Kidney (tissue), 13 donors: ENCODE measurements at regions not wholly inside any gene's neighbourhood (a gene's known extent, or its start where the extent isn't known, plus 50 kb on each side); places are given as distances from the start of the nearest gene placed in this dataset.
"Not testable (repeated sequence)": the region's sequence is repeated elsewhere in the genome, so short reads cannot be mapped to it uniquely, and the experiment has no call there.

Source experiments
- DNase-seq, 5 donors: peaks; one replicate each; pipeline ENCODE4 v3.0.0-alpha.2; 2013 to 2020
- FAIRE-seq: peaks from 2 replicates; lab custom pipeline; 2012; peaks lifted over from hg19 to GRCh38; lab: Jason Lieb, UNC
- H3K27ac ChIP-seq, 2 donors: one replicate each; pipeline ENCODE4 v1.7.0; 2013; ENCODE audit warnings: low read depth in 2 of 2, low read length in 2 of 2, inconsistent platforms in 1 of 2
- H3K27me3 ChIP-seq: one replicate; pipeline ENCODE4 v1.7.1; 2013; ENCODE audit warnings: low read length, inconsistent platforms; ENCODE audit not compliant: control insufficient read depth, insufficient read depth
- H3K36me3 ChIP-seq, 3 donors: one replicate each; pipeline versions ENCODE4 v1.7.0 to v1.7.1; 2013; ENCODE audit warnings: low read length in 3 of 3, control low read depth in 1 of 3, inconsistent platforms in 1 of 3; ENCODE audit not compliant: insufficient read depth in 3 of 3, control insufficient read depth in 2 of 3
- H3K4me1 ChIP-seq, 3 donors: one replicate each; pipeline versions ENCODE4 v1.7.0 to v1.7.1; 2013; ENCODE audit warnings: low read length in 3 of 3, inconsistent platforms in 1 of 3, low read depth in 1 of 3; ENCODE audit not compliant: control insufficient read depth in 2 of 3, insufficient read depth in 2 of 3
- H3K4me3 ChIP-seq, 3 donors: one replicate each; pipeline versions ENCODE4 v1.7.0 to v1.8.1; 2013; ENCODE audit warnings: low read length in 3 of 3, control low read depth in 1 of 3, inconsistent platforms in 1 of 3
- H3K9ac ChIP-seq, 3 donors: one replicate each; pipeline versions ENCODE4 v1.7.0 to v1.7.1; 2013; ENCODE audit warnings: low read length in 3 of 3, control low read depth in 1 of 3, inconsistent platforms in 1 of 3
- H3K9me3 ChIP-seq, 3 donors: one replicate each; pipeline versions ENCODE4 v1.7.0 to v1.7.1; 2013; ENCODE audit warnings: low read length in 3 of 3, control low read depth in 1 of 3, inconsistent platforms in 1 of 3; ENCODE audit not compliant: control insufficient read depth in 2 of 3, insufficient read depth in 1 of 3
- intact Hi-C: fragments of 100-400 bp; cut with DNase I; formaldehyde crosslinking; loops from one replicate; pipeline ENCODE4 v1.11.1; 2022
- TF ChIP-seq, protein P1 (sequence below): IDR thresholded peaks from 3 replicates; pipeline ENCODE4 v1.5.1; 2012; ENCODE audit warnings: mild to moderate bottlenecking, moderate library complexity, borderline replicate concordance; ENCODE audit not compliant: insufficient read depth; ENCODE audit errors: extremely low read depth
- donor health status: control.
- donor health status: control.
- donor health status: control.
- donor health status: control.
- donor health status: control.
- donor health status: DM: yes; HTN: yes; CAD: no.
- donor health status: Normal renal cell carcinoma (clear cell type).

GRCh38 chrX:733961-734360 lies 103.4 kb downstream of the SHOX start:
- no peaks in the 10 kb centered on the region for H3K27me3 ChIP-seq
- FAIRE-seq (no peak), DNase-seq (no peak)
- no peak overlapping the region for H3K9ac ChIP-seq
- TF ChIP-seq, protein P1, sequence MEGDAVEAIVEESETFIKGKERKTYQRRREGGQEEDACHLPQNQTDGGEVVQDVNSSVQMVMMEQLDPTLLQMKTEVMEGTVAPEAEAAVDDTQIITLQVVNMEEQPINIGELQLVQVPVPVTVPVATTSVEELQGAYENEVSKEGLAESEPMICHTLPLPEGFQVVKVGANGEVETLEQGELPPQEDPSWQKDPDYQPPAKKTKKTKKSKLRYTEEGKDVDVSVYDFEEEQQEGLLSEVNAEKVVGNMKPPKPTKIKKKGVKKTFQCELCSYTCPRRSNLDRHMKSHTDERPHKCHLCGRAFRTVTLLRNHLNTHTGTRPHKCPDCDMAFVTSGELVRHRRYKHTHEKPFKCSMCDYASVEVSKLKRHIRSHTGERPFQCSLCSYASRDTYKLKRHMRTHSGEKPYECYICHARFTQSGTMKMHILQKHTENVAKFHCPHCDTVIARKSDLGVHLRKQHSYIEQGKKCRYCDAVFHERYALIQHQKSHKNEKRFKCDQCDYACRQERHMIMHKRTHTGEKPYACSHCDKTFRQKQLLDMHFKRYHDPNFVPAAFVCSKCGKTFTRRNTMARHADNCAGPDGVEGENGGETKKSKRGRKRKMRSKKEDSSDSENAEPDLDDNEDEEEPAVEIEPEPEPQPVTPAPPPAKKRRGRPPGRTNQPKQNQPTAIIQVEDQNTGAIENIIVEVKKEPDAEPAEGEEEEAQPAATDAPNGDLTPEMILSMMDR: no peak
- peaks cover 0 to 4% (median 0%) of the 10 kb centered on the region in 3 donors for H3K9me3 ChIP-seq
- no peaks in the 10 kb centered on the region for H3K36me3 ChIP-seq
- H3K27ac ChIP-seq: no peak overlapping the region
- intact Hi-C loops: no loop called here
- H3K4me3 ChIP-seq: no peak overlapping the region
- peaks cover 0 to 2% (median 0%) of the 10 kb centered on the region in 3 donors for H3K4me1 ChIP-seq

DNA sequence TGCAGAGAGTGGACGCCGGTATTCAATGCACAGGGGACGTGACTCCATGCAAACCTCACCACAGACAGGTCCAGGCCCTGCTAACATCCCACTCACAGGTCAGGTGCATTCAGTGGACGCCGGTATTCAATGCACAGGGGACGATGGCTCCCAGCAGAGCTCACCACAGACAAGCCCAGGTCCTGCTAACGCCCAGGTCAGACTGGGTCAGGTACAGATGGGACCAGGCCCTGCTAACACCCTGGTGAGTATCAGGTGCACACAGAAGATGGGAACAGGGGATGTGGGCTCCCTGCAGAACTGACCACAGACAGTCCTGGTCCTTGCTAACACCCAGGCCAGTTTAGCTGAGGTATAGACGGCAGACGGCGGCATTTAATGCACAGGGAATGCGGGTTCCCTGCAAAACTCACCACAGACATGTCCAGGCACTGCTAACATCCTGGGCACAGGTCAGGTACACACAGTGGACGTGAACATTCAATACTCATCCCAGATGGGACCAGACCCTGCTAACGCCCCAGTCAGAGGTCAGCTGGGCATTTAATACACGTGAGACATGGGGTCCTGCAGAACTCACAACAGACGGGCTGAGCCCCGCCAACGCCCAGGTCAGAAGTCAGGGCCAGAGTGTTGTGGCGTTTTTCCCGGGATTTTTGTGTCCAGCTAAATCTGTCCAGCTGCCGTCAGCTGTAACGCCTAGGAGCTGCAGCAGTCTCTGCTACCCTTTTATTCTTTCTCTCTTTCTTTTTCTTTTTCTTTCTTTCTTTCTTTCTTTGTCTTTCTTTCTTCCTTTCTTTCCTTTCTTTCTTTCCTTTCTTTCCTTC lies 99.2 kb downstream of the SHOX start:
- TF ChIP-seq, protein P1: no peak
- Histone ChIP-seq H3K4me3 (no peak overlapping the region), H3K27ac (no peak overlapping the region), H3K9me3 (no peaks in the 10 kb centered on the region), H3K4me1 (no peaks in the 10 kb centered on the region), H3K36me3 (no peaks in the 10 kb centered on the region), H3K9ac (no peak overlapping the region), H3K27me3 (no peaks in the 10 kb centered on the region)
- intact Hi-C loops: no loop called here
- FAIRE-seq (no peak), DNase-seq (no peak)

GRCh38 chrX:729101-729500 lies 98.5 kb downstream of the SHOX start:
- H3K9me3 ChIP-seq, DNase-seq, H3K4me3 ChIP-seq, H3K27ac ChIP-seq, FAIRE-seq, H3K4me1 ChIP-seq, H3K27me3 ChIP-seq, intact Hi-C loops, H3K36me3 ChIP-seq, H3K9ac ChIP-seq: not testable (repeated sequence)

DNA sequence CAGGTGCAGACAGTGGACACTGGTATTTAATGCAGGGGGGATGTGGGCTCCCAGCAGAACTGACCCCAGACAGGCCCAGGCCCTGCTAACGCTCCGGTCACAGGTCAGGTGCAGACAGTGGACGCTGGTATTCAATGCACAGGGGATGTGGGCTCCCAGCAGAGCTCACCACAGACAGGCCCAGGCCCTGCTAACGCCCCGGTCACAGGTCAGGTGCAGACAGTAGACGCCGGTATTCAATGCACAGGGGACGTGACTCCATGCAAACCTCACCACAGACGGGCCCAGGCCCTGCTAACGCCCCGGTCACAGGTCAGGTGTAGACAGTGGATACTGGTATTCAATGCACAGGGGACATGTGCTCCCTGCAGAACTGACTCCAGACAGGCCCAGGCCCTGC lies 98.0 kb downstream of the SHOX start:
- H3K27me3 ChIP-seq, intact Hi-C loops, H3K4me1 ChIP-seq, H3K9me3 ChIP-seq, H3K27ac ChIP-seq, H3K4me3 ChIP-seq, H3K36me3 ChIP-seq, FAIRE-seq, H3K9ac ChIP-seq, DNase-seq: not testable (repeated sequence)
